ENCODE measurements at regions not wholly inside any gene's neighbourhood (a gene's known extent, or its start where the extent isn't known, plus 50 kb on each side); places are given as distances from the start of the nearest gene placed in this dataset.

DNA sequence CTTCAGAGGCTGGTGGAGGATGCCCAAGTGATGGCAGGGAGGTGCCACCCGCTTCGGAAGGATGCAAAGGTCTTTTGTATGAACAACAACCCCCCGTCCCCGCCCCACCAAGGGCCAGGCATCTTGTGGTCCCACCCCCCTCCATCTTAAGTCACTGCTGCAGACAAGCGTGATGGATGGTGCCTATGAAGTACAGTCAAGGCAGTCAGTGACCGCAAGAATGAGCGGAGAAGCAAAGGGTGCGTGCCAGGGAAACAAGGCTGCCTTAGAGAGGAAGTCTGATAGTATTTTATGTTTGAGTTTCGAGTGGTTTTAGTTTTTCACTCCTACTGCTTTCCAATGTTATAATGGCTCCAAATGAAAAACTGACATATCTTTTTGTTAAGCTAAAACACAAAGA lies 68.7 kb upstream of the GPM6B start:
- Mint-ChIP-seq H3K27ac (no peak overlapping the region), H3K36me3 (no peaks in the 10 kb centered on the region), H3K4me3 (no peak overlapping the region), H3K27me3 (ENCODE audit: low read depth in 3 of 3) (peaks cover 0 to 8% (median 0%) of the 10 kb centered on the region in 3 donors), H3K4me1 (peaks cover 7% of the 10 kb centered on the region), H3K9me3 (no peaks in the 10 kb centered on the region)
- Histone ChIP-seq H2AFZ (ENCODE audit: insufficient read depth, low read depth, low read length, poor library complexity, severe bottlenecking) (no peak overlapping the region), H3K27ac (ENCODE audit: low read depth in 1 of 2, low read length in 2 of 2) (no peak overlapping the region), H3K4me2 (replicated peaks; ENCODE audit: extremely low read depth, low read length, poor library complexity, severe bottlenecking) (no peak overlapping the region), H4K20me1 (ENCODE audit: insufficient read depth, low read length) (no peaks in the 10 kb centered on the region), H3K79me2 (ENCODE audit: insufficient read depth, low read length) (no peaks in the 10 kb centered on the region), H3K4me1 (ENCODE audit: control insufficient read depth in 1 of 2, insufficient read depth in 2 of 2, low read length in 2 of 2) (no peaks in the 10 kb centered on the region), H3K9me3 (replicated peaks in 1 of 2; ENCODE audit: control insufficient read depth in 1 of 2, insufficient read depth in 1 of 2, low read length in 2 of 2) (no peaks in the 10 kb centered on the region), H3K36me3 (replicated peaks in 1 of 2; ENCODE audit: control insufficient read depth in 1 of 2, insufficient read depth in 2 of 2, low read length in 2 of 2) (no peaks in the 10 kb centered on the region), H3K27me3 (ENCODE audit: control insufficient read depth in 2 of 2, insufficient read depth in 2 of 2, low read length in 2 of 2) (peaks cover 0 to 2% of the 10 kb centered on the region in 2 donors), H3K9ac (ENCODE audit: insufficient read depth, low read length, poor library complexity, severe bottlenecking) (no peak overlapping the region), H3K4me3 (replicated peaks in 1 of 3; ENCODE audit: low read depth in 2 of 3, low read length in 3 of 3) (no peak overlapping the region)
- no peak for DNase-seq
- intact Hi-C loops (cut with micrococcal nuclease), result no loop called here
- WGBS (ENCODE audit: insufficient coverage), result 80% methylated on average over 1 of the region's 9 CpGs
- TF ChIP-seq CTCF (IDR thresholded peaks at IDR 0.05), result no peak

DNA sequence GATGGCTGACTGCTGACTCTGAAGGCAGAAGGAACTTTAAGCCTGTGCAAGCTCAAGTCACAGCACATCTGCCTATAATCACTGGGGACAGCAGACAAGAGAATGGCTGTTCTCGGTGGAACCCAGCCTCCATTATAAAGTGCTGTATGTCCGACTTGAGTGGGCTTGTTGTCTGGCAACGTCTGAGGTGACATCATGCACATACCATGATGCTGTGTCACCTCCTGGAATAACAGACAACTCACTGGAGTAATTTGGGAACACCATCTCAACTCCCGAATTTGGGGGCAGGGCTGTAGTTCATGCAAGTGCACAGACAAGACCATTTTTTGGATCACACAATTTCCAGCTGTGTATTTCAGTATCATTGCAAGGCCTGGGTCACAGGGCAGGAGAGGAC lies 59.8 kb upstream of the GPM6B start:
- no peak overlapping the region for H3K4me3 ChIP-seq (replicated peaks in 1 of 3; ENCODE audit: low read depth in 2 of 3, low read length in 3 of 3)
- no peak overlapping the region for H3K4me2 ChIP-seq (replicated peaks; ENCODE audit: extremely low read depth, low read length, poor library complexity, severe bottlenecking)
- Mint-ChIP-seq H3K27me3 (ENCODE audit: low read depth in 3 of 3) (peaks cover 0 to 7% (median 0%) of the 10 kb centered on the region in 3 donors), H3K4me1 (no peaks in the 10 kb centered on the region), H3K9me3 (no peaks in the 10 kb centered on the region), H3K27ac (no peak overlapping the region), H3K4me3 (no peak overlapping the region), H3K36me3 (no peaks in the 10 kb centered on the region)
- H3K36me3 ChIP-seq (replicated peaks in 1 of 2; ENCODE audit: control insufficient read depth in 1 of 2, insufficient read depth in 2 of 2, low read length in 2 of 2), result no peaks in the 10 kb centered on the region
- H3K27me3 ChIP-seq (ENCODE audit: control insufficient read depth in 2 of 2, insufficient read depth in 2 of 2, low read length in 2 of 2), result peaks cover 0 to 2% of the 10 kb centered on the region in 2 donors
- no peak for TF ChIP-seq CTCF (IDR thresholded peaks at IDR 0.05)
- no peaks in the 10 kb centered on the region for H3K4me1 ChIP-seq (ENCODE audit: control insufficient read depth in 1 of 2, insufficient read depth in 2 of 2, low read length in 2 of 2)
- WGBS (ENCODE audit: insufficient coverage), result 83% methylated on average over 1 of the region's 4 CpGs
- intact Hi-C loops (cut with micrococcal nuclease), result no loop called here
- H3K9ac ChIP-seq (ENCODE audit: insufficient read depth, low read length, poor library complexity, severe bottlenecking), result no peak overlapping the region
- no peaks in the 10 kb centered on the region for H4K20me1 ChIP-seq (ENCODE audit: insufficient read depth, low read length)
- H3K79me2 ChIP-seq (ENCODE audit: insufficient read depth, low read length), result no peaks in the 10 kb centered on the region
- H3K27ac ChIP-seq (ENCODE audit: low read depth in 1 of 2, low read length in 2 of 2), result no peak overlapping the region
- no peaks in the 10 kb centered on the region for H3K9me3 ChIP-seq (replicated peaks in 1 of 2; ENCODE audit: control insufficient read depth in 1 of 2, insufficient read depth in 1 of 2, low read length in 2 of 2)
- no peak overlapping the region for H2AFZ ChIP-seq (ENCODE audit: insufficient read depth, low read depth, low read length, poor library complexity, severe bottlenecking)
- no peak for DNase-seq

Data from CD14-positive monocyte (primary cell).